ENCODE measurements at regions not wholly inside any gene's neighbourhood (a gene's known extent, or its start where the extent isn't known, plus 50 kb on each side); places are given as distances from the start of the nearest gene placed in this dataset.

GRCh38 chr11:112745973-112746372 is 215.2 kb upstream of the NCAM1 start:
- no peak overlapping the region for H3K4me3 ChIP-seq (ENCODE audit: low read depth, low read length)
- in situ Hi-C loops (cut with HindIII; ENCODE audit: low sequenced_read_pairs): no loop called here
- no peak for TF ChIP-seq CTCF (IDR thresholded peaks at IDR 0.05; ENCODE audit: low read depth, low read length)
- no peak for DNase-seq (ENCODE audit: low read depth, low spot score)

- no peak overlapping the region for H3K4me3 ChIP-seq (ENCODE audit: low read depth, low read length)
- no peak for TF ChIP-seq CTCF (IDR thresholded peaks at IDR 0.05; ENCODE audit: low read depth, low read length)
- no peak for DNase-seq (ENCODE audit: low read depth, low spot score)
- in situ Hi-C loops (cut with HindIII; ENCODE audit: low sequenced_read_pairs): no loop called here
Measured at GRCh38 chr11:112748252-112748651, 213.0 kb upstream of the NCAM1 start.

- DNase-seq (ENCODE audit: low read depth, low spot score): no peak
- H3K4me3 ChIP-seq (ENCODE audit: low read depth, low read length): no peak overlapping the region
- TF ChIP-seq CTCF (IDR thresholded peaks at IDR 0.05; ENCODE audit: low read depth, low read length): no peak
- in situ Hi-C loops (cut with HindIII; ENCODE audit: low sequenced_read_pairs): no loop called here
Measured at GRCh38 chr11:112748713-112749543, 212.3 kb upstream of the NCAM1 start.

- in situ Hi-C loops (cut with HindIII; ENCODE audit: low sequenced_read_pairs): no loop called here
- no peak for DNase-seq (ENCODE audit: low read depth, low spot score)
- no peak overlapping the region for H3K4me3 ChIP-seq (ENCODE audit: low read depth, low read length)
- no peak for TF ChIP-seq CTCF (IDR thresholded peaks at IDR 0.05; ENCODE audit: low read depth, low read length)
Measured at GRCh38 chr11:112751329-112751728, 209.9 kb upstream of the NCAM1 start.

GRCh38 chr11:112751772-112752171 is 209.4 kb upstream of the NCAM1 start:
- H3K4me3 ChIP-seq (ENCODE audit: low read depth, low read length): no peak overlapping the region
- TF ChIP-seq CTCF (IDR thresholded peaks at IDR 0.05; ENCODE audit: low read depth, low read length): no peak
- in situ Hi-C loops (cut with HindIII; ENCODE audit: low sequenced_read_pairs): no loop called here
- DNase-seq (ENCODE audit: low read depth, low spot score): no peak

GRCh38 chr11:112752563-112752962 is 208.7 kb upstream of the NCAM1 start:
- H3K4me3 ChIP-seq (ENCODE audit: low read depth, low read length): no peak overlapping the region
- in situ Hi-C loops (cut with HindIII; ENCODE audit: low sequenced_read_pairs): no loop called here
- TF ChIP-seq CTCF (IDR thresholded peaks at IDR 0.05; ENCODE audit: low read depth, low read length): no peak
- DNase-seq (ENCODE audit: low read depth, low spot score): no peak
